ENCODE measurements at regions not wholly inside any gene's neighbourhood (a gene's known extent, or its start where the extent isn't known, plus 50 kb on each side); places are given as distances from the start of the nearest gene placed in this dataset.

DNA sequence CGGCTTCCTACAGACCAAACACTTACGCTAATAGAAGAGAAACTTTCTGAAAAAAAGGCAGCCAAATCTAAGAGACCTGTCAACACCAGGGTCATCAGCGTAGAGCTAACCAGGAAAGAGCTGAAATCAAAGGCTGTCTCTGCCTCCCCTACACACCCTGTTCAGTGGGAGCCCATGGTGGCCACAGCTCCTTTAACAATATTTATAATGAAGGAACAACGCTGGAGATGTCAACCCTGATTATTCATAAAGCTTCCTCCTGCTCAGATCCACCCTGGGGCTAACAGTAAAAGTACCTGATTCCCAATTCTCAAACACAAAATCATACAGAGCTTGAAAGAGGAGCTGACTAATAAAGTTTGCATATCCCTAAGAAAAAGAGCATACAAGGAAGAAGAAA is 133.7 kb downstream of the ANXA2 start (continued):
- TF ChIP-seq POLR2A (IDR thresholded peaks at IDR 0.05; ENCODE audit: low read depth, low read length), result no peak
- no peak for TF ChIP-seq BACH1 (IDR thresholded peaks at IDR 0.05; ENCODE audit: borderline replicate concordance)
- TF ChIP-seq MTA3 (IDR thresholded peaks at IDR 0.05; ENCODE audit: borderline replicate concordance, low read length), result no peak
- no peak for TF ChIP-seq NR2F1 (conservative IDR thresholded peaks at IDR 0.05)
- no peak for TF ChIP-seq SIN3A (IDR thresholded peaks at IDR 0.05; ENCODE audit: low read depth, low read length)
- no peak for TF ChIP-seq NRF1 (conservative IDR thresholded peaks at IDR 0.05; ENCODE audit: low read depth, low read length)
- no peak for TF ChIP-seq MYC (IDR thresholded peaks at IDR 0.05; ENCODE audit: insufficient read depth, insufficient read length, insufficient replicate concordance, low read length, severe bottlenecking)

DNA sequence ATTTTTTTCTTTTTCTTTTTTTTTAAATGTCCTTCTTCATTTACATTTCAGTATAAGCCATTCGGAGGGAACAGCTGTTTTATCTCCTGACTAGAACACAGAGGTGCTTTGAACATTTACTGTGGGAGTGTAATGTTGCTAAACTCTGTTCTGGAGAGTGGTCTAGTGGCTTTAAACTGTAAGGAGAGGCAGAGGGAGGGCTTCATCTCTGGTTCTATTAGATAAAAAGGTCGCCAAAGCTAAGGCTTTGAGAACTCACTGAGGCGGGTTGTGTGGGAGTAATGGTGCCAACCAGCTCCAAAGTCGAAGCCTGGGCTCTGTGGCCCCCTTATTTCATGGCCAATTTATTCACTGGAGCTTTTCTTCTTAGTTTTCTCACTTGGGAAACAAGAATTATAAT is 133.2 kb downstream of the ANXA2 start:
- Histone ChIP-seq H3K9ac (ENCODE audit: control insufficient read depth, insufficient read depth, low read length) (no peak overlapping the region), H3K4me2 (ENCODE audit: control insufficient read depth, insufficient read depth) (no peak overlapping the region), H3K4me1 (ENCODE audit: control insufficient read depth, insufficient read depth, low read length) (no peaks in the 10 kb centered on the region), H2AFZ (ENCODE audit: control insufficient read depth, low read depth, low read length) (no peak overlapping the region), H3K79me2 (ENCODE audit: control insufficient read depth, insufficient read depth, low read length) (no peaks in the 10 kb centered on the region), H3K27ac (ENCODE audit: control insufficient read depth, insufficient read depth) (no peak overlapping the region), H3K9me3 (replicated peaks; ENCODE audit: control insufficient read depth, insufficient read depth, low read length) (no peaks in the 10 kb centered on the region), H3K4me3 (no peak overlapping the region), H4K20me1 (ENCODE audit: control insufficient read depth, insufficient read depth) (no peaks in the 10 kb centered on the region), H3K27me3 (replicated peaks in 1 of 2; ENCODE audit: control insufficient read depth in 2 of 2, insufficient read depth in 2 of 2, low read length in 1 of 2) (peaks cover 3 to 4% of the 10 kb centered on the region in 2 experiments; a peak in 2 of 4 replicates), H3K36me3 (ENCODE audit: control insufficient read depth in 2 of 2, insufficient read depth in 2 of 2, low read length in 1 of 2) (no peaks in the 10 kb centered on the region)
- WGBS (ENCODE audit: insufficient coverage, insufficient replicate concordance, low lambda C conversion rate, missing lambda C conversion rate), result 5% methylated on average over 4 of the region's 4 CpGs
- BruUV-seq (replicated peaks), result no TSS peak
- in situ Hi-C loops (cut with MboI) (no loop called here), intact Hi-C loops (cut with micrococcal nuclease; ENCODE audit: unreplicated experiment) (no loop called here)
- ChIA-PET CTCF (interaction anchor here (0.7 to 1.1 kb wide), 2 partner anchors 62 to 84 kb away, joined by 3 read pairs; no protein-coding TSS in a partner anchor), POLR2A (no interaction called here), SMC1A (ENCODE audit: uncharacterized antibody, unreplicated experiment) (interaction anchor here (0.7 to 1.0 kb wide), 2 partner anchors 16 to 62 kb away, joined by 3 to 4 read pairs; no protein-coding TSS in a partner anchor), RAD21 (ENCODE audit: unreplicated experiment) (no interaction called here)
- DNase-seq (ENCODE audit: low read depth, low spot score), result no peak
- ATAC-seq, result no peak
- TF ChIP-seq NR2F1 (conservative IDR thresholded peaks at IDR 0.05) (no peak), YBX1 (IDR thresholded peaks at IDR 0.05) (no peak), ESRRA (IDR thresholded peaks at IDR 0.05; ENCODE audit: low read length) (no peak), CEBPB (IDR thresholded peaks at IDR 0.05; ENCODE audit: borderline replicate concordance in 1 of 2, low read depth in 2 of 2, low read length in 2 of 2) (no peak), BHLHE40 (IDR thresholded peaks at IDR 0.05; ENCODE audit: borderline replicate concordance in 1 of 2, low read depth in 2 of 2, low read length in 1 of 2) (no peak), NBN (IDR thresholded peaks at IDR 0.05) (no peak), MYB (IDR thresholded peaks at IDR 0.05; ENCODE audit: borderline replicate concordance, low read depth, low read length) (no peak), RCOR1 (conservative IDR thresholded peaks at IDR 0.05; ENCODE audit: low read depth, low read length) (no peak), STAT3 (IDR thresholded peaks at IDR 0.05; ENCODE audit: low read depth, low read length) (no peak), NFIC (IDR thresholded peaks at IDR 0.05; ENCODE audit: low read depth, low read length) (no peak), SUPT20H (IDR thresholded peaks at IDR 0.05; ENCODE audit: borderline replicate concordance, control insufficient read depth, low read depth, low read length) (no peak), SMC3 (IDR thresholded peaks at IDR 0.05; ENCODE audit: borderline replicate concordance, low read length) (no peak), MYC (IDR thresholded peaks at IDR 0.05; ENCODE audit: insufficient read depth, insufficient read length, insufficient replicate concordance, low read length, severe bottlenecking) (no peak)
- TF ChIP-seq, protein P1, sequence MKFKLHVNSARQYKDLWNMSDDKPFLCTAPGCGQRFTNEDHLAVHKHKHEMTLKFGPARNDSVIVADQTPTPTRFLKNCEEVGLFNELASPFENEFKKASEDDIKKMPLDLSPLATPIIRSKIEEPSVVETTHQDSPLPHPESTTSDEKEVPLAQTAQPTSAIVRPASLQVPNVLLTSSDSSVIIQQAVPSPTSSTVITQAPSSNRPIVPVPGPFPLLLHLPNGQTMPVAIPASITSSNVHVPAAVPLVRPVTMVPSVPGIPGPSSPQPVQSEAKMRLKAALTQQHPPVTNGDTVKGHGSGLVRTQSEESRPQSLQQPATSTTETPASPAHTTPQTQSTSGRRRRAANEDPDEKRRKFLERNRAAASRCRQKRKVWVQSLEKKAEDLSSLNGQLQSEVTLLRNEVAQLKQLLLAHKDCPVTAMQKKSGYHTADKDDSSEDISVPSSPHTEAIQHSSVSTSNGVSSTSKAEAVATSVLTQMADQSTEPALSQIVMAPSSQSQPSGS (IDR thresholded peaks at IDR 0.05; ENCODE audit: low read length), result no peak
- FAIRE-seq, result no peak

All from GM12878 (cell line).